HCT116 (cell line): ENCODE measurements at regions not wholly inside any gene's neighbourhood (a gene's known extent, or its start where the extent isn't known, plus 50 kb on each side); places are given as distances from the start of the nearest gene placed in this dataset.
"Not testable (repeated sequence)": the region's sequence is repeated elsewhere in the genome, so short reads cannot be mapped to it uniquely, and the experiment has no call there.

Source experiments
- POLR2A ChIP-seq: IDR thresholded peaks from 2 replicates; pipeline ENCODE4 v1.7.0; 2011; ENCODE audit warnings: borderline replicate concordance; ENCODE audit not compliant: insufficient read depth, insufficient read length; ENCODE audit errors: extremely low read depth
- POLR2AphosphoS5 ChIP-seq: IDR thresholded peaks from 2 replicates; pipeline ENCODE4 v1.6.1; 2011; ENCODE audit warnings: mild to moderate bottlenecking, low read depth, low read length, moderate library complexity
- SIN3A ChIP-seq: IDR thresholded peaks from 2 replicates; pipeline ENCODE4 v1.6.1; 2012; ENCODE audit warnings: low read depth
- SRF ChIP-seq: IDR thresholded peaks from 2 replicates; pipeline ENCODE4 v1.6.1; 2012; ENCODE audit warnings: low read depth
- TF ChIP-seq, protein P1 (sequence below), 3 experiments: fragments of 200-600 bp in 1 of 3; sonication (generic) in 1 of 3; IDR thresholded peaks in 2 of 3; conservative IDR thresholded peaks in 1 of 3; 2 replicates each; pipeline ENCODE4 v1.5.1; 2012 to 2017; ENCODE audit warnings: low read depth in 2 of 3, low read length in 2 of 3, antibody characterized with exemption in 1 of 3, borderline replicate concordance in 1 of 3, control low read depth in 1 of 3, mild to moderate bottlenecking in 1 of 3, mixed read lengths in 1 of 3, mixed run types in 1 of 3, moderate library complexity in 1 of 3; ENCODE audit not compliant: insufficient read depth in 1 of 3
- TF ChIP-seq, protein P2 (sequence below): IDR thresholded peaks from 2 replicates; pipeline ENCODE4 v1.6.1; 2012

GRCh38 chr6:85707515-85708145, 64.9 kb upstream of the SYNCRIP start:
- TF ChIP-seq SRF, SIN3A, POLR2AphosphoS5, POLR2A: not testable (repeated sequence)
- TF ChIP-seq, protein P1, sequence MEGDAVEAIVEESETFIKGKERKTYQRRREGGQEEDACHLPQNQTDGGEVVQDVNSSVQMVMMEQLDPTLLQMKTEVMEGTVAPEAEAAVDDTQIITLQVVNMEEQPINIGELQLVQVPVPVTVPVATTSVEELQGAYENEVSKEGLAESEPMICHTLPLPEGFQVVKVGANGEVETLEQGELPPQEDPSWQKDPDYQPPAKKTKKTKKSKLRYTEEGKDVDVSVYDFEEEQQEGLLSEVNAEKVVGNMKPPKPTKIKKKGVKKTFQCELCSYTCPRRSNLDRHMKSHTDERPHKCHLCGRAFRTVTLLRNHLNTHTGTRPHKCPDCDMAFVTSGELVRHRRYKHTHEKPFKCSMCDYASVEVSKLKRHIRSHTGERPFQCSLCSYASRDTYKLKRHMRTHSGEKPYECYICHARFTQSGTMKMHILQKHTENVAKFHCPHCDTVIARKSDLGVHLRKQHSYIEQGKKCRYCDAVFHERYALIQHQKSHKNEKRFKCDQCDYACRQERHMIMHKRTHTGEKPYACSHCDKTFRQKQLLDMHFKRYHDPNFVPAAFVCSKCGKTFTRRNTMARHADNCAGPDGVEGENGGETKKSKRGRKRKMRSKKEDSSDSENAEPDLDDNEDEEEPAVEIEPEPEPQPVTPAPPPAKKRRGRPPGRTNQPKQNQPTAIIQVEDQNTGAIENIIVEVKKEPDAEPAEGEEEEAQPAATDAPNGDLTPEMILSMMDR (IDR thresholded peaks at IDR 0.05 in 2 of 3, conservative IDR thresholded peaks at IDR 0.05 in 1 of 3; ENCODE audit: borderline replicate concordance in 1 of 3, insufficient read depth in 1 of 3, low read depth in 2 of 3, low read length in 2 of 3): not testable (repeated sequence)
- TF ChIP-seq, protein P2, sequence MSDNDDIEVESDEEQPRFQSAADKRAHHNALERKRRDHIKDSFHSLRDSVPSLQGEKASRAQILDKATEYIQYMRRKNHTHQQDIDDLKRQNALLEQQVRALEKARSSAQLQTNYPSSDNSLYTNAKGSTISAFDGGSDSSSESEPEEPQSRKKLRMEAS: not testable (repeated sequence)
